NCI-H2081 (cell line): ENCODE measurements at regions not wholly inside any gene's neighbourhood (a gene's known extent, or its start where the extent isn't known, plus 50 kb on each side); places are given as distances from the start of the nearest gene placed in this dataset.
"Not testable (repeated sequence)": the region's sequence is repeated elsewhere in the genome, so short reads cannot be mapped to it uniquely, and the experiment has no call there.

ENCODE experiments used
- DNase-seq, 2 experiments: peaks; one replicate each; lab custom pipeline; 2025; lab: John Stamatoyannopoulos, UW

GRCh38 chr13:88424463-88424862 lies 753.3 kb downstream of the SLITRK5 start:
- no peak for DNase-seq

GRCh38 chr13:88426661-88427060 lies 755.5 kb downstream of the SLITRK5 start:
- no peak for DNase-seq

- DNase-seq, result no peak
These were observed 758.7 kb downstream of the SLITRK5 start for GRCh38 chr13:88429862-88430261.

GRCh38 chr13:88434953-88435352 lies 763.8 kb downstream of the SLITRK5 start:
- no peak for DNase-seq

GRCh38 chr13:88436974-88437373 lies 765.8 kb downstream of the SLITRK5 start:
- no peak for DNase-seq

GRCh38 chr13:88450515-88450914 lies 779.3 kb downstream of the SLITRK5 start:
- DNase-seq, result no peak

- no peak for DNase-seq
These were observed 785.0 kb downstream of the SLITRK5 start for GRCh38 chr13:88456151-88456550.

GRCh38 chr13:88459331-88459730 lies 788.2 kb downstream of the SLITRK5 start:
- no peak for DNase-seq

- no peak for DNase-seq
These were observed 790.3 kb downstream of the SLITRK5 start for GRCh38 chr13:88461272-88462009.

- DNase-seq, result no peak
These were observed 793.7 kb downstream of the SLITRK5 start for GRCh38 chr13:88464851-88465250.

- no peak for DNase-seq
These were observed 801.1 kb downstream of the SLITRK5 start for GRCh38 chr13:88472316-88472715.

GRCh38 chr13:88483202-88483601 lies 812.0 kb downstream of the SLITRK5 start:
- DNase-seq, result no peak

- no peak for DNase-seq
These were observed 836.7 kb downstream of the SLITRK5 start for GRCh38 chr13:88507909-88508308.

GRCh38 chr13:88512993-88513392 lies 841.8 kb downstream of the SLITRK5 start:
- not testable (repeated sequence) for DNase-seq

GRCh38 chr13:88526186-88526852 lies 855.1 kb downstream of the SLITRK5 start:
- no peak for DNase-seq

- no peak for DNase-seq
These were observed 855.7 kb downstream of the SLITRK5 start for GRCh38 chr13:88526853-88527215.

GRCh38 chr13:88541994-88542393 lies 870.8 kb downstream of the SLITRK5 start:
- no peak for DNase-seq

- DNase-seq, result no peak
These were observed 873.7 kb downstream of the SLITRK5 start for GRCh38 chr13:88544836-88545235.

GRCh38 chr13:88552966-88553365 lies 881.8 kb downstream of the SLITRK5 start:
- no peak for DNase-seq

- DNase-seq, result no peak
These were observed 894.4 kb downstream of the SLITRK5 start for GRCh38 chr13:88565566-88565965.

GRCh38 chr13:88585861-88586260 lies 914.7 kb downstream of the SLITRK5 start:
- DNase-seq, result no peak

GRCh38 chr13:88586263-88586662 lies 915.1 kb downstream of the SLITRK5 start:
- DNase-seq, result no peak

GRCh38 chr13:88590574-88590973 lies 919.4 kb downstream of the SLITRK5 start:
- DNase-seq, result no peak

- no peak for DNase-seq
These were observed 920.9 kb downstream of the SLITRK5 start for GRCh38 chr13:88592105-88592504.
